GM18951 (cell line): ENCODE measurements at regions not wholly inside any gene's neighbourhood (a gene's known extent, or its start where the extent isn't known, plus 50 kb on each side); places are given as distances from the start of the nearest gene placed in this dataset.
"Not testable (repeated sequence)": the region's sequence is repeated elsewhere in the genome, so short reads cannot be mapped to it uniquely, and the experiment has no call there.

Experiments used
- POLR2A ChIP-seq: IDR thresholded peaks from 4 replicates; pipeline ENCODE4 v1.6.1; 2011; ENCODE audit warnings: mild to moderate bottlenecking; ENCODE audit not compliant: insufficient read length, insufficient read depth; ENCODE audit errors: extremely low read depth
- in situ Hi-C: fragments of 300-500 bp; cut with MboI; formaldehyde crosslinking; loops from one replicate; pipeline ENCODE4 v1.12.0; 2022; ENCODE audit warnings: low sequenced_read_pairs, mixed read lengths, inconsistent platforms; ENCODE audit not compliant: unreplicated experiment

- TF ChIP-seq POLR2A: no peak
- in situ Hi-C loops: no loop called here
Measured at GRCh38 chr7:91568138-91568537, 303.9 kb downstream of the FZD1 start.

GRCh38 chr7:91569728-91570457 lies 305.7 kb downstream of the FZD1 start:
- in situ Hi-C loops: no loop called here
- TF ChIP-seq POLR2A: no peak

GRCh38 chr7:91570560-91570959 lies 306.3 kb downstream of the FZD1 start:
- TF ChIP-seq POLR2A: no peak
- in situ Hi-C loops: no loop called here

- in situ Hi-C loops: no loop called here
- no peak for TF ChIP-seq POLR2A
Measured at GRCh38 chr7:91571601-91572000, 307.4 kb downstream of the FZD1 start.

- no peak for TF ChIP-seq POLR2A
- in situ Hi-C loops: no loop called here
Measured at GRCh38 chr7:91573405-91573804, 307.1 kb downstream of the MTERF1 start.

GRCh38 chr7:91576459-91576858 lies 304.0 kb downstream of the MTERF1 start:
- in situ Hi-C loops: not testable (repeated sequence)

GRCh38 chr7:91579837-91580236 lies 300.7 kb downstream of the MTERF1 start:
- TF ChIP-seq POLR2A: no peak
- in situ Hi-C loops: no loop called here

GRCh38 chr7:91582799-91583477 lies 297.6 kb downstream of the MTERF1 start:
- in situ Hi-C loops: no loop called here
- TF ChIP-seq POLR2A: no peak

- in situ Hi-C loops: no loop called here
- TF ChIP-seq POLR2A: no peak
Measured at GRCh38 chr7:91596287-91596686, 284.2 kb downstream of the MTERF1 start.

- in situ Hi-C loops: no loop called here
- no peak for TF ChIP-seq POLR2A
Measured at GRCh38 chr7:91598791-91599190, 281.7 kb downstream of the MTERF1 start.

- in situ Hi-C loops: no loop called here
- TF ChIP-seq POLR2A: no peak
Measured at GRCh38 chr7:91600112-91600511, 280.4 kb downstream of the MTERF1 start.

GRCh38 chr7:91603707-91604106 lies 276.8 kb downstream of the MTERF1 start:
- TF ChIP-seq POLR2A: no peak
- in situ Hi-C loops: no loop called here

GRCh38 chr7:91608606-91609005 lies 271.9 kb downstream of the MTERF1 start:
- in situ Hi-C loops: no loop called here
- no peak for TF ChIP-seq POLR2A

GRCh38 chr7:91609525-91609924 lies 271.0 kb downstream of the MTERF1 start:
- in situ Hi-C loops: no loop called here
- TF ChIP-seq POLR2A: no peak
